GM12878 (cell line): ENCODE measurements at regions not wholly inside any gene's neighbourhood (a gene's known extent, or its start where the extent isn't known, plus 50 kb on each side); places are given as distances from the start of the nearest gene placed in this dataset.

Source experiments
- ATAC-seq: fragments of 200-7000 bp; cut with Tn5 transposase; 3 replicates; pipeline ENCODE4 v1.9.1; 2020; ENCODE audit warnings: mild to moderate bottlenecking, moderate library complexity
- BruUV-seq: library from RNA; stranded (reverse); fragments of 400-500 nt; replicated peaks from 2 replicates; lab custom pipeline; 2021; lab: Mats Ljungman, UMichigan
- CTCF ChIA-PET: fragments of 300-600 bp; sonication (Branson Sonifier 250); formaldehyde crosslinking; extraction: SDS; loops from one replicate; lab custom pipeline; 2021; ENCODE audit warnings: inconsistent platforms; lab: Yijun Ruan, JAX
- POLR2A ChIA-PET: fragments of 350-600 bp; formaldehyde crosslinking; extraction: SDS; loops from one replicate; lab custom pipeline; 2021; ENCODE audit warnings: inconsistent platforms; lab: Charles Lee
- RAD21 ChIA-PET: fragments of 300-600 bp; sonication (Branson Sonifier 250); formaldehyde crosslinking; loops from one replicate; lab custom pipeline; 2023; ENCODE audit warnings: antibody characterized with exemption; ENCODE audit not compliant: unreplicated experiment; lab: Charles Lee
- SMC1A ChIA-PET: fragments of 300-600 bp; sonication (Branson Sonifier 250); formaldehyde crosslinking; loops from one replicate; lab custom pipeline; 2023; ENCODE audit not compliant: unreplicated experiment, uncharacterized antibody; lab: Charles Lee
- DNase-seq: peaks from one replicate; pipeline ENCODE4 v3.0.0-alpha.2; 2011; ENCODE audit warnings: low read depth, low spot score
- FAIRE-seq: peaks from 3 replicates; lab custom pipeline; 2011; peaks lifted over from hg19 to GRCh38; lab: Jason Lieb, UNC
- H2AFZ ChIP-seq: 2 replicates; pipeline ENCODE4 v1.6.0; 2011; ENCODE audit warnings: low read depth, low read length, control low read depth; ENCODE audit not compliant: control insufficient read depth
- H3K27ac ChIP-seq: 2 replicates; pipeline ENCODE4 v1.5.1; 2011; ENCODE audit warnings: control low read depth; ENCODE audit not compliant: control insufficient read depth, insufficient read depth
- H3K27me3 ChIP-seq, 2 experiments: replicated peaks in 1 of 2; 2 replicates each; pipeline versions ENCODE4 v1.6.0 to v1.6.1; 2011; ENCODE audit warnings: low read length in 1 of 2; ENCODE audit not compliant: control insufficient read depth in 2 of 2, insufficient read depth in 2 of 2
- H3K36me3 ChIP-seq, 2 experiments: 2 replicates each; pipeline ENCODE4 v1.5.1; 2011; ENCODE audit warnings: low read length in 1 of 2; ENCODE audit not compliant: control insufficient read depth in 2 of 2, insufficient read depth in 2 of 2
- H3K4me1 ChIP-seq: 2 replicates; pipeline ENCODE4 v1.6.1; 2011; ENCODE audit warnings: mild to moderate bottlenecking, low read length, moderate library complexity, mixed read lengths; ENCODE audit not compliant: control insufficient read depth, insufficient read depth
- H3K4me2 ChIP-seq: 2 replicates; pipeline ENCODE4 v1.6.0; 2011; ENCODE audit warnings: control low read depth; ENCODE audit not compliant: control insufficient read depth, insufficient read depth
- H3K4me3 ChIP-seq: fragments of 200-600 bp; sonication (generic); 2 replicates; pipeline ENCODE4 v1.5.1; 2016
- H3K79me2 ChIP-seq: 2 replicates; pipeline ENCODE4 v1.6.0; 2011; ENCODE audit warnings: low read length; ENCODE audit not compliant: control insufficient read depth, insufficient read depth
- H3K9ac ChIP-seq: 2 replicates; pipeline ENCODE4 v1.8.0; 2011; ENCODE audit warnings: low read length, control low read depth, mixed read lengths; ENCODE audit not compliant: control insufficient read depth, insufficient read depth
- H3K9me3 ChIP-seq: replicated peaks from 3 replicates; pipeline ENCODE4 v1.5.1; 2011; ENCODE audit warnings: mild to moderate bottlenecking, low read length; ENCODE audit not compliant: control insufficient read depth, insufficient read depth
- H4K20me1 ChIP-seq: 2 replicates; pipeline ENCODE4 v1.6.0; 2011; ENCODE audit not compliant: control insufficient read depth, insufficient read depth
- ATF7 ChIP-seq: fragments of 450-650 bp; IDR thresholded peaks from 2 replicates; pipeline ENCODE4 v1.6.1; 2016; ENCODE audit warnings: low read depth, mild to moderate bottlenecking
- BCL11A ChIP-seq: IDR thresholded peaks from 2 replicates; pipeline ENCODE4 v1.6.1; 2011; ENCODE audit warnings: low read depth, low read length
- CBFB ChIP-seq: IDR thresholded peaks from 2 replicates; pipeline ENCODE4 v1.6.1; 2016; ENCODE audit warnings: antibody characterized with exemption, low read depth
- EZH2 ChIP-seq: IDR thresholded peaks from 2 replicates; pipeline ENCODE4 v1.6.1; 2012; ENCODE audit warnings: low read depth, mild to moderate bottlenecking, control low read depth, inconsistent platforms, low read length, borderline replicate concordance; ENCODE audit not compliant: control insufficient read depth
- FOXK2 ChIP-seq: fragments of 450-650 bp; IDR thresholded peaks from 2 replicates; pipeline ENCODE4 v1.6.1; 2017; ENCODE audit warnings: mild to moderate bottlenecking, moderate library complexity
- GATAD2B ChIP-seq: fragments of 450-650 bp; conservative IDR thresholded peaks from 2 replicates; pipeline ENCODE4 v1.6.1; 2017; ENCODE audit warnings: low read depth, mild to moderate bottlenecking, moderate library complexity
- KAT2A ChIP-seq: conservative IDR thresholded peaks from 2 replicates; pipeline ENCODE4 v1.6.1; 2011; ENCODE audit warnings: low read depth, low read length; ENCODE audit not compliant: control insufficient read depth
- MLLT1 ChIP-seq: fragments of 450-650 bp; IDR thresholded peaks from 2 replicates; pipeline ENCODE4 v1.6.1; 2016; ENCODE audit warnings: mild to moderate bottlenecking
- MTA2 ChIP-seq: fragments of 450-650 bp; IDR thresholded peaks from 2 replicates; pipeline ENCODE4 v1.6.1; 2016; ENCODE audit warnings: low read depth, mild to moderate bottlenecking, moderate library complexity
- MYB ChIP-seq: fragments of 150-350 bp; IDR thresholded peaks from 2 replicates; pipeline ENCODE4 v1.6.1; 2014; ENCODE audit warnings: mild to moderate bottlenecking, low read depth, low read length, borderline replicate concordance
- NBN ChIP-seq: fragments of 450-650 bp; IDR thresholded peaks from 2 replicates; pipeline ENCODE4 v1.6.1; 2016
- SIN3A ChIP-seq: IDR thresholded peaks from 2 replicates; pipeline ENCODE4 v1.6.1; 2012; ENCODE audit warnings: low read depth, low read length, improper control_type of control experiment
- TCF3 ChIP-seq: IDR thresholded peaks from 2 replicates; pipeline ENCODE4 v1.6.1; 2012; ENCODE audit warnings: low read depth, mild to moderate bottlenecking, low read length, borderline replicate concordance; ENCODE audit not compliant: insufficient read depth
- ZNF592 ChIP-seq: fragments of 450-650 bp; IDR thresholded peaks from 2 replicates; pipeline ENCODE4 v1.6.1; 2017; ENCODE audit warnings: mild to moderate bottlenecking, moderate library complexity
- WGBS: methylation state at CpG from one replicate; pipeline ENCODE4 v1.1.6; 2016; ENCODE audit warnings: low lambda C conversion rate; ENCODE audit not compliant: insufficient replicate concordance, insufficient coverage; ENCODE audit errors: missing lambda C conversion rate; 5-methylcytosine and 5-hydroxymethylcytosine counted together
- in situ Hi-C: fragments of 300-500 bp; cut with MboI; formaldehyde crosslinking; loops from 9 replicates; pipeline ENCODE4 v1.14.3; 2018; ENCODE audit warnings: mixed read lengths
- intact Hi-C: fragments of 100-400 bp; cut with micrococcal nuclease; formaldehyde crosslinking; loops from one replicate; pipeline ENCODE4 v1.14.2; 2022; ENCODE audit not compliant: unreplicated experiment

- no peak for FAIRE-seq
- no peak for DNase-seq
- no peaks in the 10 kb centered on the region for H4K20me1 ChIP-seq
- in situ Hi-C loops (no loop called here), intact Hi-C loops (no loop called here)
- ChIA-PET RAD21 (no interaction called here), POLR2A (no interaction called here), SMC1A (no interaction called here), CTCF (no interaction called here)
- no peaks in the 10 kb centered on the region for H3K79me2 ChIP-seq
- no peak for TF ChIP-seq TCF3
- no peak for TF ChIP-seq MYB
- TF ChIP-seq ZNF592, result no peak
- TF ChIP-seq CBFB, result no peak
- no peak for TF ChIP-seq KAT2A
- TF ChIP-seq MLLT1, result no peak
- no peak for TF ChIP-seq MTA2
- TF ChIP-seq EZH2, result no peak
- TF ChIP-seq FOXK2, result no peak
- TF ChIP-seq GATAD2B, result no peak
- TF ChIP-seq ATF7, result no peak
- TF ChIP-seq BCL11A, result no peak
- no peak for TF ChIP-seq SIN3A
- no peak for TF ChIP-seq NBN
- H3K27ac ChIP-seq, result no peak overlapping the region
- H2AFZ ChIP-seq, result no peak overlapping the region
- no peaks in the 10 kb centered on the region for H3K27me3 ChIP-seq
- no peaks in the 10 kb centered on the region for H3K36me3 ChIP-seq
- no peaks in the 10 kb centered on the region for H3K9me3 ChIP-seq
- no TSS peak for BruUV-seq
- ATAC-seq, result no peak
- 77% methylated on average over 1 of the region's 1 CpG for WGBS
- no peak overlapping the region for H3K4me2 ChIP-seq
- H3K4me1 ChIP-seq, result no peaks in the 10 kb centered on the region
- H3K4me3 ChIP-seq, result no peak overlapping the region
- no peak overlapping the region for H3K9ac ChIP-seq
Observed at GRCh38 chr11:122002047-122002446, 114.0 kb downstream of the BLID start.
